GM12878 (cell line): ENCODE measurements at regions not wholly inside any gene's neighbourhood (a gene's known extent, or its start where the extent isn't known, plus 50 kb on each side); places are given as distances from the start of the nearest gene placed in this dataset.

Experiments used
- ATAC-seq: fragments of 200-7000 bp; cut with Tn5 transposase; 3 replicates; pipeline ENCODE4 v1.9.1; 2020; ENCODE audit warnings: mild to moderate bottlenecking, moderate library complexity
- BruUV-seq: library from RNA; stranded (reverse); fragments of 400-500 nt; replicated peaks from 2 replicates; lab custom pipeline; 2021; lab: Mats Ljungman, UMichigan
- CTCF ChIA-PET: fragments of 300-600 bp; sonication (Branson Sonifier 250); formaldehyde crosslinking; extraction: SDS; loops from one replicate; lab custom pipeline; 2021; ENCODE audit warnings: inconsistent platforms; lab: Yijun Ruan, JAX
- POLR2A ChIA-PET: fragments of 350-600 bp; formaldehyde crosslinking; extraction: SDS; loops from one replicate; lab custom pipeline; 2021; ENCODE audit warnings: inconsistent platforms; lab: Charles Lee
- RAD21 ChIA-PET: fragments of 300-600 bp; sonication (Branson Sonifier 250); formaldehyde crosslinking; loops from one replicate; lab custom pipeline; 2023; ENCODE audit warnings: antibody characterized with exemption; ENCODE audit not compliant: unreplicated experiment; lab: Charles Lee
- SMC1A ChIA-PET: fragments of 300-600 bp; sonication (Branson Sonifier 250); formaldehyde crosslinking; loops from one replicate; lab custom pipeline; 2023; ENCODE audit not compliant: unreplicated experiment, uncharacterized antibody; lab: Charles Lee
- DNase-seq: peaks from one replicate; pipeline ENCODE4 v3.0.0-alpha.2; 2011; ENCODE audit warnings: low read depth, low spot score
- FAIRE-seq: peaks from 3 replicates; lab custom pipeline; 2011; peaks lifted over from hg19 to GRCh38; lab: Jason Lieb, UNC
- H2AFZ ChIP-seq: 2 replicates; pipeline ENCODE4 v1.6.0; 2011; ENCODE audit warnings: low read depth, low read length, control low read depth; ENCODE audit not compliant: control insufficient read depth
- H3K27ac ChIP-seq: 2 replicates; pipeline ENCODE4 v1.5.1; 2011; ENCODE audit warnings: control low read depth; ENCODE audit not compliant: control insufficient read depth, insufficient read depth
- H3K27me3 ChIP-seq, 2 experiments: replicated peaks in 1 of 2; 2 replicates each; pipeline versions ENCODE4 v1.6.0 to v1.6.1; 2011; ENCODE audit warnings: low read length in 1 of 2; ENCODE audit not compliant: control insufficient read depth in 2 of 2, insufficient read depth in 2 of 2
- H3K36me3 ChIP-seq, 2 experiments: 2 replicates each; pipeline ENCODE4 v1.5.1; 2011; ENCODE audit warnings: low read length in 1 of 2; ENCODE audit not compliant: control insufficient read depth in 2 of 2, insufficient read depth in 2 of 2
- H3K4me1 ChIP-seq: 2 replicates; pipeline ENCODE4 v1.6.1; 2011; ENCODE audit warnings: mild to moderate bottlenecking, low read length, moderate library complexity, mixed read lengths; ENCODE audit not compliant: control insufficient read depth, insufficient read depth
- H3K4me2 ChIP-seq: 2 replicates; pipeline ENCODE4 v1.6.0; 2011; ENCODE audit warnings: control low read depth; ENCODE audit not compliant: control insufficient read depth, insufficient read depth
- H3K4me3 ChIP-seq: fragments of 200-600 bp; sonication (generic); 2 replicates; pipeline ENCODE4 v1.5.1; 2016
- H3K79me2 ChIP-seq: 2 replicates; pipeline ENCODE4 v1.6.0; 2011; ENCODE audit warnings: low read length; ENCODE audit not compliant: control insufficient read depth, insufficient read depth
- H3K9ac ChIP-seq: 2 replicates; pipeline ENCODE4 v1.8.0; 2011; ENCODE audit warnings: low read length, control low read depth, mixed read lengths; ENCODE audit not compliant: control insufficient read depth, insufficient read depth
- H3K9me3 ChIP-seq: replicated peaks from 3 replicates; pipeline ENCODE4 v1.5.1; 2011; ENCODE audit warnings: mild to moderate bottlenecking, low read length; ENCODE audit not compliant: control insufficient read depth, insufficient read depth
- H4K20me1 ChIP-seq: 2 replicates; pipeline ENCODE4 v1.6.0; 2011; ENCODE audit not compliant: control insufficient read depth, insufficient read depth
- ATF2 ChIP-seq: IDR thresholded peaks from 2 replicates; pipeline ENCODE4 v1.6.1; 2012; ENCODE audit warnings: low read length, inconsistent platforms
- FOS ChIP-seq: IDR thresholded peaks from 3 replicates; pipeline ENCODE4 v1.6.1; 2011; ENCODE audit warnings: borderline replicate concordance; ENCODE audit not compliant: insufficient read length; ENCODE audit errors: extremely low read depth
- KLF5 ChIP-seq: fragments of 450-650 bp; IDR thresholded peaks from 2 replicates; pipeline ENCODE4 v1.6.1; 2014; ENCODE audit warnings: mild to moderate bottlenecking; ENCODE audit not compliant: partially characterized antibody
- NKRF ChIP-seq: fragments of 450-650 bp; conservative IDR thresholded peaks from 2 replicates; pipeline ENCODE4 v1.6.1; 2017; ENCODE audit warnings: mild to moderate bottlenecking, moderate library complexity
- NR2C1 ChIP-seq: fragments of 450-650 bp; IDR thresholded peaks from 2 replicates; pipeline ENCODE4 v1.6.1; 2017; ENCODE audit warnings: antibody characterized with exemption, mild to moderate bottlenecking, moderate library complexity
- PAX5 ChIP-seq: IDR thresholded peaks from 2 replicates; pipeline ENCODE4 v1.6.1; 2011; ENCODE audit warnings: low read depth, low read length, borderline replicate concordance
- SP1 ChIP-seq: IDR thresholded peaks from one replicate; pipeline ENCODE4 v1.6.1; 2011; ENCODE audit warnings: low read depth, low read length
- SUZ12 ChIP-seq: fragments of 200-600 bp; sonication (generic); IDR thresholded peaks from one replicate; pipeline ENCODE4 v1.6.1; 2018; ENCODE audit warnings: antibody characterized with exemption, mild to moderate bottlenecking; ENCODE audit not compliant: unreplicated experiment
- WRNIP1 ChIP-seq: IDR thresholded peaks from 2 replicates; pipeline ENCODE4 v1.6.1; 2011; ENCODE audit warnings: low read depth, low read length, improper control_type of control experiment, borderline replicate concordance
- YBX1 ChIP-seq: fragments of 450-650 bp; IDR thresholded peaks from 2 replicates; pipeline ENCODE4 v1.6.1; 2016; ENCODE audit warnings: antibody characterized with exemption
- ZBTB33 ChIP-seq: fragments of 450-650 bp; IDR thresholded peaks from 2 replicates; pipeline ENCODE4 v1.6.1; 2017; ENCODE audit warnings: mild to moderate bottlenecking
- ZNF687 ChIP-seq: fragments of 450-650 bp; IDR thresholded peaks from 2 replicates; pipeline ENCODE4 v1.6.1; 2017; ENCODE audit warnings: mild to moderate bottlenecking, moderate library complexity
- WGBS: methylation state at CpG from one replicate; pipeline ENCODE4 v1.1.6; 2016; ENCODE audit warnings: low lambda C conversion rate; ENCODE audit not compliant: insufficient replicate concordance, insufficient coverage; ENCODE audit errors: missing lambda C conversion rate; 5-methylcytosine and 5-hydroxymethylcytosine counted together
- in situ Hi-C: fragments of 300-500 bp; cut with MboI; formaldehyde crosslinking; loops from 9 replicates; pipeline ENCODE4 v1.14.3; 2018; ENCODE audit warnings: mixed read lengths
- intact Hi-C: fragments of 100-400 bp; cut with micrococcal nuclease; formaldehyde crosslinking; loops from one replicate; pipeline ENCODE4 v1.14.2; 2022; ENCODE audit not compliant: unreplicated experiment

- H3K4me1 ChIP-seq = no peaks in the 10 kb centered on the region
- BruUV-seq = no TSS peak
- H2AFZ ChIP-seq = no peak overlapping the region
- H3K27me3 ChIP-seq = no peaks in the 10 kb centered on the region
- TF ChIP-seq NKRF (no peak), NR2C1 (no peak), WRNIP1 (no peak), FOS (no peak), ZNF687 (no peak), ZBTB33 (no peak), PAX5 (no peak), KLF5 (no peak), SP1 (no peak), ATF2 (no peak), YBX1 (no peak), SUZ12 (no peak)
- H3K9ac ChIP-seq = no peak overlapping the region
- intact Hi-C loops (no loop called here), in situ Hi-C loops (no loop called here)
- WGBS = 16% methylated on average over 4 of the region's 4 CpGs
- SMC1A ChIA-PET = no interaction called here
- no peak for ATAC-seq
- H3K4me2 ChIP-seq = no peak overlapping the region
- DNase-seq = no peak
- CTCF ChIA-PET = no interaction called here
- H3K4me3 ChIP-seq = no peak overlapping the region
- H3K27ac ChIP-seq = no peak overlapping the region
- H3K36me3 ChIP-seq = no peaks in the 10 kb centered on the region
- H3K9me3 ChIP-seq = no peaks in the 10 kb centered on the region
- RAD21 ChIA-PET = no interaction called here
- POLR2A ChIA-PET = no interaction called here
- no peaks in the 10 kb centered on the region for H4K20me1 ChIP-seq
- no peaks in the 10 kb centered on the region for H3K79me2 ChIP-seq
- FAIRE-seq = no peak
Observed at GRCh38 chr12:86484473-86484872, 228.3 kb upstream of the MGAT4C start.
